GM20431 (cell line): ENCODE measurements at regions not wholly inside any gene's neighbourhood (a gene's known extent, or its start where the extent isn't known, plus 50 kb on each side); places are given as distances from the start of the nearest gene placed in this dataset.
"Not testable (repeated sequence)": the region's sequence is repeated elsewhere in the genome, so short reads cannot be mapped to it uniquely, and the experiment has no call there.

Experiments used
- in situ Hi-C: fragments of 300-500 bp; cut with MseI, MboI; formaldehyde crosslinking; loops from one replicate; pipeline ENCODE4 v1.15.0; 2020; ENCODE audit warnings: low sequenced_read_pairs; ENCODE audit not compliant: unreplicated experiment

DNA sequence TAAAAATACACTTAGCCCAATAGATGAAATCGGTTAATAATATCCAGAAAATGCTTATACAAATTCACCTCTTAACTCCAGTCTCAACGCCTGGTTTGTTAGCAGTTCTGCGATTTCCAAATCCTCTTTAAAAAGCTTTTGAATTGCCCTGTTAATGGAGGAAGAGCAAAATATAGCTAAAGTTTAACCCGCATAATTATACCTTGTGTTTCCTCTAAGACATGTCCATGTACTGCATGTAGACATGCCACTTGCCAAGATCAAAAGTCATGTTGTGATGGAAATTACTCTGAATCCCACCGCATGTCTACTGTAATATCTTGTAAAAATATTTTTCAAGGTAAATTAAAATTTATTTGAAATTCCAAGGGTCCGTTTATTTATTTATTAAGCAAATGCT lies 291.2 kb upstream of the LRP1B start:
- in situ Hi-C loops, result no loop called here

DNA sequence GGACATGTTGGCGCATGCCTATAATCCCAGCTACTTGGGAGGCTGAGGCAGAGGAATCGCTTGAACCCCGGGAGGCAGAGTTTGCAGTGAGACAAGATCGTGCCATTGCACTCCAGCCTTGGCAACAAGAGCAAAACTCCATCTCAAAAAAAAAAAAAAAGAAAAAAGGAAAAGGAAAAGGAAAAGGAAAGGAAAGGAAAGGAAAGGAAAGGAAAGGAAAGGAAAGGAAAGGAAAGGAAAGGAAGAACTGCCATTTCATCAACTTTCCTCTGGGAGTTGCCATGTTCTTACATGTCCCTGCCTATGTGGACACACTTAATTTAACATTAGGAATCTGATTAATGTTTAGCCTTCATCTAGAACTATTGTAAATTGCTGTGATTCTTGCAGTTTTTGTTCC lies 287.9 kb upstream of the LRP1B start:
- in situ Hi-C loops, result not testable (repeated sequence)

DNA sequence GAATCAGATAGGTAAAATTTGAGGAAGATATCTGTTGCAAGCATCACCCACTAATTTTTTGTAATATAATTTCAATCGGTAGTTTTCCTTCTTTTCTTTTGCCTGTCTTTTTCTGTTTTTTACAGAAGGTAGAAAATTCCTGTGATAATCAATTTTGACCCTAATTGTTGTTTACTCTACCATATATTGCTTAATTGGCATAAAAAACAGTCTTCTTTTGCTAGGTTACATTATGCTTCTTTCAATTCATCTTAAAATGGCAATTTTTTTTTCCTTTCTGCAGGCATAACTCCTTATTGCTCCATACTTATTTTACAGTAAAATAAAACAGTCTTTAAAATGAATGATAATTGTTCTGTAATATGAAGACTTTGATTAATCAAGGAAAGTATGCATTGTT lies 286.2 kb upstream of the LRP1B start:
- in situ Hi-C loops, result no loop called here

DNA sequence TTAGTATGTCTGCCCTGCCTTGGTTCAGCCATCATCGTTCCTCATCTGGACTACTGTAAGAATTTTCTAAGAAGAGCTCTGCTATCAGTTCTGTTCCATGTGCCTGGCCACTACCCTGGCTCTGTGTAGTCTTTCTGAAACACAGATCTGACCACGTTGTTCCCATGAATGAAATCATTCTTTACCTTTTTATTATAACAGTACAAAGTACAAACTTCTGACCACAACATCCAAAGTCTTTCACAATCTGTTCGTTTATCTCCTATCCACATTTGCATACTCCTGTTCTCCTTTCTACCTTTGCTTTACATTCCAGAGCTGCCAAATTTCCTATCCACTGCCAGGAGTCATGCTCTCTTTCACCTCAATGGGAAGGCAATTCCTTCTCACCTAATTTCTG lies 284.6 kb upstream of the LRP1B start:
- in situ Hi-C loops, result no loop called here

DNA sequence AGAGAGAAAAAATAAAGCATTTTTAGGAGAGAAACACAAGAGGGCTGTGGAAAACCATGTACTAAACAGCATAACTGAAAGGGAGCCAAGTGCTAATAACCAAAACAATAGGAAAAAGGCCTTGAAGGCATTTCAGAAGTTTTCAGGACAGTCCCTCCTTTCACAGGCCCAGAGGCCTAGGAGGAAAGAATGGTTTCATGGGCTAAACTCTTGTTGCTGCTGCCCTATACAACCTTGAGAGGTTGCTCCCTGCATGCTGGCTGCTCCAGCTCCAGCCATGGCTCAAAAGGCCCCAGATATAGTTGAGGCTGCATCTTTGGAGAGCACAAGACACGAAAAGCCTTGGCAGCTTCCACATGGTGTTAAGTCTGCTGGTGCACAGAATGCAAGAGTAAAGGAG lies 267.4 kb upstream of the LRP1B start:
- in situ Hi-C loops, result no loop called here

DNA sequence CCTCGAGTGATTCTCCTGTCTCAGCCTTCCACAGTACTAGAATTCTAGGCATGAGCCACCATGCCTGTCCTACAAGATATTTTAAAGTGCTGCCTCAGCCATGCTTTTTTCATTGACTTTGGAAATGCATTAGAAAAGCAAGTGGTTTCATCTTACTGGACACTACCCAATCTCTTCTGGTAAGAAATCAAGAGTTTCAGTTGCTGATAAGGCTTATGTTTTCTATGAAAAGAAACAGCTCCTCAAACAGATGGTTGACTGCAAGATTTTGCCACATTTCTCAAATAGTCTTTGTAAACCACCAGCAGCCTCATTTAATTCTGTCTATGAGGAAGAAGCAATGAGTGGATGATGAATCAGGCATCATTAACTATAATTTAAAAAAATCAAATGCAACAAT lies 264.5 kb upstream of the LRP1B start:
- in situ Hi-C loops, result no loop called here

DNA sequence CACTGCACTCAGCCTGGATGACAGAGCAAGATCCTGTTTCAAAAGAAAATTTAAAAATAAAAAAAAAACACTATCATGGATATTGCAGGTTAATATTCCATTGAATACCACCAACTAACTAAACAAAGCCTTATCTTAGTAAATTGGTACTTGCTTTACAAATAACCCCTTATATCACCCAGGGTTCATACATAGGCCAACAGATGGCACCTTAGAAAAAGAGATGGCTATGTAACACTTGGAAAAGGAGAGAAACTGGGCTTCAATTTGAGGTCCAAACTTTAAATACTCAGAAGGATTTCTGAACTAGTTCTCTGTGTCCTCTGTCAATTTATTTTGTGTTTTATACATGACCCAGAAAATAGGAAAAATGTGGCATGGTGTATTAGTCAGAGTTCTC lies 249.6 kb upstream of the LRP1B start:
- in situ Hi-C loops, result no loop called here

DNA sequence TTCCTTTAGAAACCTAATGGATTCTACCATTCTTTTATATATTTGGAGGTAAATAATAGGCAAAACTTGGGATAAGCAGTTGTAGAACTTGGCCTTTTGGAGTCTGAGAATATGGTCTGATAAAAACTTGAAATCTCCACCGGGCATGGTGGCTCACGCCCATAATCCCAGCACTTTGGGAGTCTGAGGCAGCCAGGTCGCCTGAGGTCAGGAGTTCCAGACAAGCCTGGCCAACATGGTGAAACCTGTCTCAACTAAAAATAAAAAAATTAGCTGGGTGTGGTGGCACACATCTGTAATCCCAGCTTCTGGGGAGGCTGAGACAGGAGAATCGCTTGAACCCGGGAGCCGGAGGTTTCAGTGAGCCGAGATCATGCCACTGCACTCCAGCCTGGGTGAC lies 231.3 kb upstream of the LRP1B start:
- in situ Hi-C loops, result not testable (repeated sequence)

DNA sequence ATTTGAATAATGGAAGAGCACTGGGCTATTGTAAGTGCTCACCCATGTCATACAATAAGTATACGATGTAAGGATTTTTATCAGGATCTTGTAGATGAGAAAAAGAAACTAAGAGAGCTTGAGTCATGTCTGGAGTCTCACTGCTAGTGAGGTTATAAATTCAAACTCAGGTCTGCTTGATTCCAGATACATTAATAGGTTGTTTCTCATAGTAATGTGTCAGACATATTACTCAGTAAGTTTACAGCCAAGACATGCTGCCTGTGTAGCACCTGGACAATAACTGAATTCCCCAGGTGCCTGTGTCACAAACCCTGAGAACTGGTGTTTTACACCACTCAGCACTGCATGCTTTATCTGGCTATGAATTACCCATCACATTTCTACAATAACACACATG lies 216.9 kb upstream of the LRP1B start:
- in situ Hi-C loops, result no loop called here

DNA sequence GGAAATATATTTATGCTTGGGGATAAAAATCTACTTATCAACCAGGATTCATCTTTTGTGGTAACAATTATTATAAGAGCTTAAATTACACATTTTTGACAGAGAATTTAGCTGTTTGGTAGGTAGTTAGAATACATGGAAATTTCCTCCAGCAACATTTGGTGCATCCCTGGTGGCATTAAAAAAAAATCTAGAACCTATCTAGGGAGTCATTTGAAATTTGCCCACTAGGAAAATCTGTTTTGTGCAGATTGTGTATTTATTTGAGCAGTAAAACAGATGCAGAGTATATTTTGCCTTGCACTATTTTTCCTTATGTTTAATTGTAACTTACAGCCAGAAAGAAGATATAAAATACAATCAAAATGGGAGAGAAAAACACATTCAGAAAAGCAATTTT lies 208.4 kb upstream of the LRP1B start:
- in situ Hi-C loops, result no loop called here

DNA sequence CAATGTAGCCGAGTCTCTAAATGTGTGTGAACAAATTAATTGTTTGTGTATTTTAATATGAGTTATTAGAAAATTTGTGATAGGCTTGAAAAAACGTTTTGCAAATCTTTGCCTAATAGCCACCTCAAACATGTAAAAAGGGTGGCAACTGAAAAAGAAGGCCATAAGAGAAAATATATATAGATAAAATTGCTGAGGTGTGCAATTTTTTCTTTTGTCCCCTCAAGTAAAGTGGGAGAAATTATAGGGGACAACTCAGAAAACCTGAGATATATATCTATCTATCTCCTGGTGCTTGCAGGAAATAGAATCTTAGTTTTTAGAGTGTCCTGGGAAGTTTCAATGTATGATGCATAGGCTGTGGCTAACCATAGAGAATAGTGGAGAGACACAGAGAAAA lies 201.4 kb upstream of the LRP1B start:
- in situ Hi-C loops, result no loop called here

DNA sequence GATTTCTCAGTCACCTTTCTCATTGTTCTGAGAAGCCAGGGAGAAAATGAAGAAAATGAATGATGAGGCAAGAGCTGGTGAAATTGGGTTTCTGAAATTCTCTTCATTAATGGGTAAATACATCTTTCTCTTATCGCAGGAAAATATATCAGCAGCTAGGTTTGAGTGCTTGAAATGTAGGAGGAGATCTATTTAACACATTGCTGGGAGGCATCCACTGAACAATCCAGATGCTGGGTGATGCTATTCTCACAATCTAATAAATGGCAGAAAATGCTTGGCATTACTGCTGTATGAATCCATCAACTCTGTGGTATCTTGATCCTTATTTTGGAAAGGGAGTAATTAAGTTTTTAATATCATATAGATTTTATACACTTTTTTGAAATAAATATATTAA lies 199.6 kb upstream of the LRP1B start:
- in situ Hi-C loops, result no loop called here

DNA sequence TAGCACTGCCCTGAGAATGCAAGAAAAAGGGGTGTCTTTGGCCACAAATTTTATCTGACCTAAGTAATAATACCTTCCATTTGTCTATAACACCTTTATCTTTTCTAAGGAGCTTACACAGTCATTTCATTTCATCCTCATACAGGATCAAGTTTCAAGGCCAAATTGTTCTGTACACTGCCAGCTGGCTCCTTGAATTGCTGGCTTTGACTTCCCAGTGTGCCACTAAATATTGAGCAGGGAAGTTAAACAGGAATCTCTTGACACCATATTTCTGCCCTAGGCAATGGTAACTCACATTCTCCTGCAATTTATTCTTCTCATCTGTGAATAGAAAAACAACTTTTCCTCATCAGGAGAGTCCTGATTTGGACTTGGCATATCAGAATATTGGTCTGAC lies 195.1 kb upstream of the LRP1B start:
- in situ Hi-C loops, result no loop called here

DNA sequence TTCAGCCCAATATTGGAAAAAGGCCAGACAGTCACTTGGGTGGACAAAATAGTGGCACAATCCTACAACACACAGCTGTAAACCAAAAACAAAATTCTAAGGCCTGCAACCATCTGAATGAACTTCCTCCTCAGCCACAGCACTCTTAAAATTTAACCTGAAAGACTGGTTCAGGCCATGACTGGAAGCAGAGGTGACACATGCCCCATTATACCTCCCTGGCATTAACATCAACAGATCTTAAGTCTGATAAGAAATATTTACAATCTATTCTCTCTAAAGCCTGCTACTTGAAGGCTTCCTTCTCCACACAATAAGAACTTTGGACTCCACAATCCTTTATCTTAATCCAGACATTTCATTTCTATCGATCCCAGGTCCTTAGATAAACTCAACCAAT lies 192.4 kb upstream of the LRP1B start:
- in situ Hi-C loops, result no loop called here

DNA sequence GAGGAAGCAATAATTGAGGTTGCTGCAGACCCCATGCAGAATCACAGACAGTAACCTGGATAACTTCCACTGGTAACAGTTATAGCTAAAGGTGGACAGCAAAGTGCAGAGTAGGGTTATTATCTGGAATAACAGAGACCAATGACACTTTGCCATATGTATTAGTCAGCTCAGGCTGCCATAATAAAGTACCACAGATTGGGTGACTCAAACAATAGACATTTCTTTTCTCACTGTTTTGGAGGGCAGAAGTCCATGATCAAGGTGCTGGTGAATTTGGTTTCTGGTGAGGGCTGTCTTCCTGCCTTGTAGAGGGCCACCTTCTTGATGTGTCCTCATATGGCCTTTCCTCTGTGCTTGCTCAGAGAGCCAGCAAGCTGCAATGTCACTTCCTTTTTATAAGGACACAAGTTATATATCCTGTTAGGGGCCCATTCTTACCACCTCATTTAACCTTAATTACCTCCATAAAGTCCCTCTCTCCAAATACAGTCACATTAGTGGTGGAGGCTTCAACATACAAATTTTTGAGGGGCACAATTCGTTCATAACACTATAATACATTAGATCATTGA lies 191.0 kb upstream of the LRP1B start:
- in situ Hi-C loops, result no loop called here

DNA sequence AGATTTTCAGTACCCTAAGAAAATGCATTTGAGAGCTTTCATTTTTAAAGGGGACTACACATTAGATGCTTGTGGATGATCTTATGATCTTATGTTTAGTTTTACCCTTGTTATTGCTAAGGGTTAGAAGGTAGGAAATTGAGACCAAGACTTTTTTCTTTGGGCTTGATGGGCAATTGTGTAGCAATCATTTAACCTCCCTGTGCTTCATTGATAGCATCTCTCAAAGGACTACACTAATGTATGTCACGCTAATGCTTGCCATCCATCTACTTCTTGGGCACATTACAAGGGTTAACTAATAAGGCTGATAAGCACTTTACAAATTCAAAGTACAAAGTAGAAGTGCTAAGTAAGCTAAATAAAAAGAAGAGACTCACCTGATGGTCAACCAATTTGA lies 189.3 kb upstream of the LRP1B start:
- in situ Hi-C loops, result no loop called here

DNA sequence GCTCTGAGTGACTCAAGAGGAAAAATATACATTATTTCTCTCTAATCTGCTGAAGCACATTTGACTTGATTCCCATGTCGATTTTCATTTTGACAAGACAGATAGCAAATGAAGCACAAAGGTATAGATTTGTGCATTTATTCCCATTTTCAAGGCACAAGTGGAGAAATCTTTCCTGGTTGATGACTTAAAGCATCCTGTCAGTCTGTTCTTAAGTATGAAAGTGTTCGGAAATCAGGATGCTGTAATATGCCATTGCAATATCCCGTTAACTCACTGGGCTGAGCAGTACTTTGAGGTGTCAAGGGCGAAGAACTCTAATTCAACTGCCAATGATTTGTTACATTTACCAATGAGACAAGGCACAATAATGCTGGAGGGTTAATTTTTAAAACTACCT lies 185.2 kb upstream of the LRP1B start:
- in situ Hi-C loops, result no loop called here

DNA sequence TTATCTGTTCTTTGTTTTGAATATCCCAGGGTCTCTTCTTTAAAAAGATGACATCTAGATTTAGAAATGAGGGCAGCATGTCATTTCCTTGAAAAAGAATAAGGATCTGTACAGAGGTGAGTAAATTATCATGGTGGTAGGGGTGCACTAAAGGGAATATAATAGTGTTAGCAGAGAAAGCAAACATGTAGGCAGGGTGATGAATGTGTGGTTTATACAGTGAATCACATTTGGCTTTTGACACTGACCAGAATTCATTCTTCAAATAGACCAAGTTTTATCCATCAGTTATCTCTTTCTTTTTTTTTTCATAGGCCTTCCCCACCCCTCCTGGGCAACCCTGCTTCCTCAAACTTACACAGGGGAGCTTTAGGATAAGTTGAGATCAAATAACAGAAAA lies 184.5 kb upstream of the LRP1B start:
- in situ Hi-C loops, result no loop called here

DNA sequence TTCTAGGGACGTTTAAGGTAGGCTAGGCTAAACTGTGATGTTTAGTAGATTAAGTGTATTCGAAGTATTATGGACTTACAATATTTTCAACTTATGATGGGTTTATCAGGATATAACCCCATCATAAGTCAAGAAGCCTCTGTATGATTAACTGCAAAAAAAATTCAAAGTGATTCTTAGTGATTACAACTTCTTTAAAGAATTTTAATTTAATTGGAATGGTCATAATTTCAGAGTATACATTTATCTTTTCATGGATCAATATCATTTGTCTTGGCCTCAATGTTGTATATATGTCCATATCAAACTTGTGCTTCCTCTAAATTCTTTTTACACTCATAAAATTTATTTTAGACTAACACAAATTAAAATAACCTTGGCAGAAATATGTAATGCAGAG lies 183.3 kb upstream of the LRP1B start:
- in situ Hi-C loops, result no loop called here

DNA sequence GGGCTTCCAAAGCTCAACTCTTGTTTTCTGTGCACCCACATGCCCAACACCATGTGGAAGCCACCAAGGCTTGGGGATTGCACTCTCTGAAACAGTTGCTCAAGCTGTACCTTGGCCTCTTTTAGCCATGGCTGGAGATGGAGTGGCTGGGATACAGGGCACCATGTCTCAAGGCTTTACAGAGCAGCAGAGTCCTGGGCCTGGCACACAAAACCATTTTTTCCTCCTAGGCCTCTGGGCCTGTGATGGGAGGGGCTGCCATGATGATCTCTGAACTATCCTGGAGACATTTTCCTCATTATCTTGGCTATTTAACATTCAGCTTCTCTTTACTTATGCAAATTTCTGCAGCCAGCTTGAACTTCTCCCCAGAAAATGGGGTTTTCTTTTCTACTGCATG lies 179.7 kb upstream of the LRP1B start:
- in situ Hi-C loops, result no loop called here

DNA sequence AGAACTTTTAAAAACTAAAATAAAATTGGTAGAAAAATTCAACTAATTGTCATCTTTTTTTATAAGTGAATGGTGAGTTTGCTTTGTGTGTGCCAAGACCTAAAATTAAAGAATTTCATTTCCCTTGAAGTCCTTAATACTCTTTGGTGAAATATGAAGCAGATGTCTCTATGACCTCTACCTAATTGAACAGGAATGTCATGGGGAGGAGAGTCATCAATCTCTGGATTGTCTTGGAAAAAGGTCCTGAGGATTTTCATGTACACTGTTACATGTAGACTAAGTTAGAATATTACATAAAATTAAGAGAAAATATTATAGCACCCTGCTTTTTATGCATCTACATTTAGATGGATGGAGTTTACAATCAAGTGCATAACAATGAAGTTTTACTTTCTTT lies 177.9 kb upstream of the LRP1B start:
- in situ Hi-C loops, result no loop called here

DNA sequence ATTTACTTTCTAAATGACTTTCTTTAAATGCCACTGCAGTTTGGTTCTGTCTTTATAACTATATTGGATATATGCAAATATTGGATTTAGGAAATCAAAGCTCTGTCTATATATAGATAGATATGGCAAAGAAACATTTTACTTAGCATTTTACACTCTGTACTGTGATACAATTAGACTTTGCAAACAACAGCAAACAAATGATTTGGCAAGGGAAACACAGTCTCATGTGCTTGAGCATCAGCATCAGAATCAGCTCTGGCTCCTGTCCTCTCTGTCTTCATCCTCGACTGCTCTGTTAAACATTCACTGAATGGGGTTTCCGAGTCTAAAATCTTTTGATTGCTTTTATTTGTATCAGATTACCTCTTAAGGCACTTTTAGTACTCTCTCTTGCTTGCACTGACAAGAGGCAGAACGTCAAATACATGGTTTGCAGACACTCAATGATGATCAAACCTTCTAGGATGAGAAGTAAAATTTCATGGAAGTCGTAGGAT lies 176.8 kb upstream of the LRP1B start:
- in situ Hi-C loops, result no loop called here

DNA sequence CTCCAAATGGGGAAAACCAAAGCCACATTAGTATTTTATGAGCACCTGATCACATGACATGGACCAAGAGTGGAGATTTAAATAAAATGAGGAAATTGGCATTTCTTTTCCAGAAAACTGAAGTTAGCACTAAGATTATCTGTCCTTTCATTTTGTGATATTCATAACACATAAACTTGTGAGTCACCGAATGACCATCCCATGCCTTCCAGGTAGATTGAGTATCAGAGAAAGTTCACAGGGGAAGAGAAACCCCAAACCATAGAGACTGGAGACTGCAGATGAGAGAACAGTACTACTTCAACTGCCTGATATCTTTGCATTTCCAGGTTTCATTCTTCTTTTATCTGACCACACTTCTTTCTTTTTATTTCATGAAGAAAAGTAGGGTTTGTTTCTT lies 176.3 kb upstream of the LRP1B start:
- in situ Hi-C loops, result no loop called here
